Eye (tissue), 1 donor: ENCODE measurements at regions not wholly inside any gene's neighbourhood (a gene's known extent, or its start where the extent isn't known, plus 50 kb on each side); places are given as distances from the start of the nearest gene placed in this dataset.
A peak's percentile ranks its signal among the peaks of the same experiment; 100 is the strongest.
"Not testable (repeated sequence)": the region's sequence is repeated elsewhere in the genome, so short reads cannot be mapped to it uniquely, and the experiment has no call there.

Experiments used
- DNase-seq: peaks from one replicate; pipeline ENCODE4 v3.0.0-alpha.2; 2015

GRCh38 chr6:71007298-71007697, 50.4 kb upstream of the B3GAT2 start:
- DNase-seq, result not testable (repeated sequence)

- peak; percentile 81 for DNase-seq
Measured at GRCh38 chr6:71011871-71012371, 55.1 kb upstream of the B3GAT2 start.

GRCh38 chr6:71012866-71013469, 56.1 kb upstream of the B3GAT2 start:
- peak; percentile 88 for DNase-seq

- no peak for DNase-seq
Measured at GRCh38 chr6:71015392-71015791, 58.5 kb upstream of the B3GAT2 start.

- no peak for DNase-seq
Measured at GRCh38 chr6:71028236-71028876, 71.5 kb upstream of the B3GAT2 start.

GRCh38 chr6:71028877-71029252, 72.0 kb upstream of the B3GAT2 start:
- no peak for DNase-seq

GRCh38 chr6:71029555-71029954, 72.7 kb upstream of the B3GAT2 start:
- no peak for DNase-seq

GRCh38 chr6:71031912-71032311, 75.1 kb upstream of the B3GAT2 start:
- DNase-seq, result no peak

GRCh38 chr6:71033171-71033570, 76.3 kb upstream of the B3GAT2 start:
- no peak for DNase-seq

GRCh38 chr6:71033890-71034289, 77.0 kb upstream of the B3GAT2 start:
- DNase-seq, result no peak

GRCh38 chr6:71034563-71035345, 77.9 kb upstream of the B3GAT2 start:
- peak; percentile 54 for DNase-seq

- DNase-seq, result no peak
Measured at GRCh38 chr6:71035871-71036270, 79.0 kb upstream of the B3GAT2 start.

- DNase-seq, result no peak
Measured at GRCh38 chr6:71038711-71039344, 82.0 kb upstream of the B3GAT2 start.

GRCh38 chr6:71040043-71040442, 83.2 kb upstream of the B3GAT2 start:
- DNase-seq, result peak; percentile 65

GRCh38 chr6:71040841-71041240, 84.0 kb upstream of the B3GAT2 start:
- DNase-seq, result no peak

GRCh38 chr6:71043902-71044301, 87.0 kb upstream of the B3GAT2 start:
- DNase-seq, result no peak

GRCh38 chr6:71044753-71045152, 87.9 kb upstream of the B3GAT2 start:
- no peak for DNase-seq

- no peak for DNase-seq
Measured at GRCh38 chr6:71045296-71045695, 88.4 kb upstream of the B3GAT2 start.

GRCh38 chr6:71047417-71047816, 90.6 kb upstream of the B3GAT2 start:
- DNase-seq, result no peak

GRCh38 chr6:71048320-71049164, 91.7 kb upstream of the B3GAT2 start:
- DNase-seq, result no peak

GRCh38 chr6:71049198-71049770, 92.4 kb upstream of the B3GAT2 start:
- no peak for DNase-seq

GRCh38 chr6:71053475-71053874, 96.6 kb upstream of the B3GAT2 start:
- peak; percentile 61 for DNase-seq
